ENCODE measurements at regions not wholly inside any gene's neighbourhood (a gene's known extent, or its start where the extent isn't known, plus 50 kb on each side); places are given as distances from the start of the nearest gene placed in this dataset.

DNA sequence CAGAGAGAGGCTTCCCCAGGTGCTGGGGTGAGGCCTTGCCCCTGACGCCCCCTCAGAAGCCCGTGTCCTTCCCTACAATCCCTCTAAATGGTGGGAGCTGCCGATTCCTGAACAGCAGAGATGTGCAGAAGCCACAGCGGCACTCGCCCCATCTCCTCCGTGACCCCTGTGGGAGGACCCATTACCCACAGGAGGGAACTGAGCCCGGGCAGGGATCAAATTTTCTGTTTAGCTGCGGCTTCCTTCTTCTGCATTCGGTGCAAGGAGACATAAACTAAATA, 181.2 kb upstream of the RAB6C start:
- ChIA-PET CTCF (no interaction called here), POLR2A (no interaction called here)
- Histone ChIP-seq H3K4me1 (ENCODE audit: control insufficient read depth, extremely low read depth, insufficient read depth, low read length) (no peaks in the 10 kb centered on the region), H3K79me2 (ENCODE audit: control insufficient read depth, insufficient read depth, low read length) (no peaks in the 10 kb centered on the region), H3K4me3 (replicated peaks in 1 of 3; ENCODE audit: insufficient read depth in 1 of 3, low read depth in 1 of 3, low read length in 3 of 3) (no peak overlapping the region), H4K20me1 (replicated peaks; ENCODE audit: control insufficient read depth, extremely low read depth, insufficient read depth, low read length) (no peaks in the 10 kb centered on the region), H2AFZ (ENCODE audit: low read depth, low read length) (no peak overlapping the region), H3K36me3 (ENCODE audit: control insufficient read depth in 2 of 2, extremely low read depth in 1 of 2, insufficient read depth in 2 of 2, low read length in 2 of 2) (no peaks in the 10 kb centered on the region), H3K9ac (replicated peaks; ENCODE audit: extremely low read depth, insufficient read depth, low read length) (no peak overlapping the region), H3K27ac (ENCODE audit: insufficient read depth, low read depth, low read length) (no peak overlapping the region), H3K9me3 (replicated peaks; ENCODE audit: control insufficient read depth, insufficient read depth, low read length) (no peaks in the 10 kb centered on the region), H3K9me1 (replicated peaks; ENCODE audit: control insufficient read depth, extremely low read depth, insufficient read depth, low read length) (no peaks in the 10 kb centered on the region), H3K27me3 (ENCODE audit: control insufficient read depth in 2 of 2, insufficient read depth in 2 of 2, low read length in 2 of 2) (no peaks in the 10 kb centered on the region), H3K4me2 (ENCODE audit: insufficient read depth, low read length) (no peak overlapping the region)
- intact Hi-C loops (cut with micrococcal nuclease), result no loop called here
- no TSS peak for BruUV-seq (replicated peaks)
- TF ChIP-seq FOS (IDR thresholded peaks at IDR 0.05; ENCODE audit: borderline replicate concordance, insufficient read depth, low read length), result no peak
- no peak for TF ChIP-seq POLR2A (IDR thresholded peaks at IDR 0.05; ENCODE audit: low read depth, low read length)
- TF ChIP-seq JUN (IDR thresholded peaks at IDR 0.05; ENCODE audit: borderline replicate concordance, insufficient read depth, insufficient read length, low read depth), result no peak
- no peak for TF ChIP-seq EZH2 (IDR thresholded peaks at IDR 0.05; ENCODE audit: borderline replicate concordance, low read depth, low read length, severe bottlenecking)
- no peak for TF ChIP-seq CTCF (IDR thresholded peaks at IDR 0.05; ENCODE audit: extremely low read depth in 1 of 2, insufficient read depth in 1 of 2, low read depth in 1 of 2, low read length in 2 of 2)
- no peak for TF ChIP-seq POLR2AphosphoS5 (IDR thresholded peaks at IDR 0.05; ENCODE audit: insufficient read depth, low read depth, low read length)
- TF ChIP-seq, protein P1, sequence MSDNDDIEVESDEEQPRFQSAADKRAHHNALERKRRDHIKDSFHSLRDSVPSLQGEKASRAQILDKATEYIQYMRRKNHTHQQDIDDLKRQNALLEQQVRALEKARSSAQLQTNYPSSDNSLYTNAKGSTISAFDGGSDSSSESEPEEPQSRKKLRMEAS (IDR thresholded peaks at IDR 0.05; ENCODE audit: insufficient read depth, insufficient read length), result no peak
- no peak for TF ChIP-seq GATA2 (IDR thresholded peaks at IDR 0.05; ENCODE audit: insufficient read depth, insufficient read length, low read depth, low read length)
- no peak for TF ChIP-seq MYC (IDR thresholded peaks at IDR 0.05; ENCODE audit: low read depth, low read length)
- no peak for DNase-seq (ENCODE audit: low read depth, low spot score)
- no peak for FAIRE-seq
- dilution Hi-C loops (cut with MboI; ENCODE audit: extremely low pct_ligation_motif_present, low sequenced_read_pairs), result no loop called here
